ENCODE measurements at regions not wholly inside any gene's neighbourhood (a gene's known extent, or its start where the extent isn't known, plus 50 kb on each side); places are given as distances from the start of the nearest gene placed in this dataset.
A peak's percentile ranks its signal among the peaks of the same experiment; 100 is the strongest.

GRCh38 chr16:63302811-63303210 lies 1266.6 kb upstream of the CDH8 start:
- DNase-seq, result no peak

- DNase-seq, result no peak
These were observed 1265.1 kb upstream of the CDH8 start for GRCh38 chr16:63301349-63301748.

GRCh38 chr16:63298993-63299392 lies 1262.8 kb upstream of the CDH8 start:
- no peak for DNase-seq

GRCh38 chr16:63292036-63292435 lies 1255.8 kb upstream of the CDH8 start:
- no peak for DNase-seq

GRCh38 chr16:63289834-63290460 lies 1253.7 kb upstream of the CDH8 start:
- peak; percentile 25 for DNase-seq

GRCh38 chr16:63287401-63287800 lies 1251.2 kb upstream of the CDH8 start:
- no peak for DNase-seq

GRCh38 chr16:63283721-63284120 lies 1247.5 kb upstream of the CDH8 start:
- no peak for DNase-seq

GRCh38 chr16:63244631-63245030 lies 1208.4 kb upstream of the CDH8 start:
- no peak for DNase-seq

GRCh38 chr16:63241497-63242028 lies 1205.3 kb upstream of the CDH8 start:
- DNase-seq, result no peak

- DNase-seq, result no peak
These were observed 1202.9 kb upstream of the CDH8 start for GRCh38 chr16:63239065-63239570.

GRCh38 chr16:63230421-63231040 lies 1194.3 kb upstream of the CDH8 start:
- no peak for DNase-seq

- no peak for DNase-seq
These were observed 1192.0 kb upstream of the CDH8 start for GRCh38 chr16:63228259-63228658.

- DNase-seq, result no peak
These were observed 1187.6 kb upstream of the CDH8 start for GRCh38 chr16:63223851-63224250.

- DNase-seq, result no peak
These were observed 1180.6 kb upstream of the CDH8 start for GRCh38 chr16:63216696-63217423.

GRCh38 chr16:63201851-63202250 lies 1165.6 kb upstream of the CDH8 start:
- DNase-seq, result no peak

- no peak for DNase-seq
These were observed 1164.7 kb upstream of the CDH8 start for GRCh38 chr16:63200940-63201339.

- no peak for DNase-seq
These were observed 1159.1 kb upstream of the CDH8 start for GRCh38 chr16:63195336-63195735.

- no peak for DNase-seq
These were observed 1156.7 kb upstream of the CDH8 start for GRCh38 chr16:63192980-63193379.

GRCh38 chr16:63188086-63188771 lies 1152.0 kb upstream of the CDH8 start:
- DNase-seq, result no peak

- DNase-seq, result no peak
These were observed 1151.4 kb upstream of the CDH8 start for GRCh38 chr16:63187638-63188037.

- DNase-seq, result no peak
These were observed 1149.1 kb upstream of the CDH8 start for GRCh38 chr16:63185235-63185780.

- no peak for DNase-seq
These were observed 1147.5 kb upstream of the CDH8 start for GRCh38 chr16:63183743-63184142.

GRCh38 chr16:63175313-63175712 lies 1139.1 kb upstream of the CDH8 start:
- DNase-seq, result no peak

All from activated CD4-positive, alpha-beta T cell treated with anti-CD3 and anti-CD28 coated beads, Interleukin-2, amount 50 U/mL, for 16 hours (primary cell).